Lower lobe of right lung (tissue), 2 donors: ENCODE measurements at regions not wholly inside any gene's neighbourhood (a gene's known extent, or its start where the extent isn't known, plus 50 kb on each side); places are given as distances from the start of the nearest gene placed in this dataset.

Experiments
- ATAC-seq, 2 donors: fragments of 200-7000 bp; cut with Tn5 transposase; one replicate each; pipeline ENCODE4 v1.9.1; 2020 to 2022; ENCODE audit warnings: mild to moderate bottlenecking in 2 of 2, moderate library complexity in 2 of 2
- DNase-seq: peaks from one replicate; pipeline ENCODE4 v3.0.0-alpha.2; 2020
- H3K27ac ChIP-seq: fragments of 200-600 bp; one replicate; pipeline ENCODE4 v1.8.0; 2022
- H3K27me3 ChIP-seq: fragments of 200-600 bp; one replicate; pipeline ENCODE4 v1.8.0; 2022; ENCODE audit warnings: low read depth
- H3K36me3 ChIP-seq: fragments of 200-600 bp; one replicate; pipeline ENCODE4 v1.8.0; 2022; ENCODE audit warnings: mild to moderate bottlenecking
- H3K4me1 ChIP-seq: fragments of 200-600 bp; one replicate; pipeline ENCODE4 v1.8.0; 2022
- H3K4me3 ChIP-seq: fragments of 200-600 bp; one replicate; pipeline ENCODE4 v1.8.0; 2022; ENCODE audit warnings: mild to moderate bottlenecking
- H3K9me3 ChIP-seq: fragments of 200-600 bp; one replicate; pipeline ENCODE4 v1.8.0; 2022
- CTCF ChIP-seq: fragments of 200-600 bp; IDR thresholded peaks from one replicate; pipeline ENCODE4 v1.8.0; 2022; ENCODE audit warnings: antibody characterized with exemption, mild to moderate bottlenecking
- intact Hi-C: fragments of 100-400 bp; cut with DNase I; formaldehyde crosslinking; loops from one replicate; pipeline ENCODE4 v1.11.0; 2022
- donor health status: DM: no; HTN: yes; CAD: no; lungs with severe emphysema.

- Histone ChIP-seq H3K27me3 (no peaks in the 10 kb centered on the region), H3K27ac (no peak overlapping the region), H3K4me1 (no peaks in the 10 kb centered on the region), H3K9me3 (no peaks in the 10 kb centered on the region), H3K4me3 (no peak overlapping the region), H3K36me3 (no peaks in the 10 kb centered on the region)
- intact Hi-C loops: no loop called here
- ATAC-seq (no peak), DNase-seq (no peak)
- TF ChIP-seq CTCF: no peak
Observed at GRCh38 chr9:81080900-81081299, 608.4 kb downstream of the TLE1 start.

GRCh38 chr9:81080185-81080584, 609.2 kb downstream of the TLE1 start:
- intact Hi-C loops: no loop called here
- no peak for ATAC-seq
- Histone ChIP-seq H3K4me3 (no peak overlapping the region), H3K36me3 (no peaks in the 10 kb centered on the region), H3K4me1 (no peaks in the 10 kb centered on the region), H3K27me3 (no peaks in the 10 kb centered on the region), H3K27ac (no peak overlapping the region), H3K9me3 (no peaks in the 10 kb centered on the region)
- TF ChIP-seq CTCF: no peak
- no peak for DNase-seq

DNA sequence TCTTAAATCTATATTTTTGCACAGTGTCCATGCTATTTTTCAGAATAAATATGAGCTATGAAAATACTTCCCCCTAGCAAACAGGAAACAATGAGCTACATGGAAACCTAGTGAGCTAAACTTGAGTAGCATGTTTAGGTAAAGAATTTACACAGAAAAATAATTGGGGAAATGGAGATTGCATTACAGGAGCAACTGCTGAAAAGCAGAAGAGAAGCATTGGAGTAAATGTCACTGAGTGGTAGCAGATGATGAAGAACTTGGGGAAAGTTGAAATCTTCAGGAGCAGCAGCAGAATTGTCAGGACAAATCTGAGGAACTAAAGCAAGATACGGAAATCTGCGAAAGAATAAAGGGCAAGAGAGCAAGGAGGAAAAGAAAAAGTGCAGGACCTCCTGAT, 610.3 kb downstream of the TLE1 start:
- TF ChIP-seq CTCF: no peak
- ATAC-seq: peak; percentile 17 to 37
- Histone ChIP-seq H3K27me3 (no peaks in the 10 kb centered on the region), H3K36me3 (no peaks in the 10 kb centered on the region), H3K27ac (no peak overlapping the region), H3K4me3 (no peak overlapping the region), H3K4me1 (no peaks in the 10 kb centered on the region), H3K9me3 (no peaks in the 10 kb centered on the region)
- DNase-seq: no peak
- intact Hi-C loops: no loop called here

DNA sequence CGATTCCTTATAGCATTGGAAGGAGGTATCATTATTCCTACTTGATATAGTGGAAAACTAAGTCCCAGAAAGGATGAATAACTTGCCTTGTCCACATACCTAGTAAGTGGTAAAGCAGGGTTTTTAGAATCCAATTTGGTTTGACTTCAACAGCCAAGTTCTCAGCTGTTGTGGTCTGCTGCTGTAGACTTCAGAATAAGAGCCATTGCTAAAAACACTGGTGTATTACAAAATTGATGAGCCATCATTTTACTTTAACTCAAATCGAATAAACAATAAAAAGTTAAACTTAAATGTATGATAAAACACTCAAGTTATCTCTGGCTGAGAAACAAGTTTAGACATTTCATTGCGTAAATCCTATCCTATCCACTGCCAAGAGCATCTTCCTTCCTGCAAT, 610.8 kb downstream of the TLE1 start:
- H3K27ac ChIP-seq: no peak overlapping the region
- no peaks in the 10 kb centered on the region for H3K36me3 ChIP-seq
- ATAC-seq (no peak), DNase-seq (no peak)
- no peak overlapping the region for H3K4me3 ChIP-seq
- no peaks in the 10 kb centered on the region for H3K9me3 ChIP-seq
- no peak for TF ChIP-seq CTCF
- intact Hi-C loops: no loop called here
- H3K27me3 ChIP-seq: no peaks in the 10 kb centered on the region
- H3K4me1 ChIP-seq: no peaks in the 10 kb centered on the region

DNA sequence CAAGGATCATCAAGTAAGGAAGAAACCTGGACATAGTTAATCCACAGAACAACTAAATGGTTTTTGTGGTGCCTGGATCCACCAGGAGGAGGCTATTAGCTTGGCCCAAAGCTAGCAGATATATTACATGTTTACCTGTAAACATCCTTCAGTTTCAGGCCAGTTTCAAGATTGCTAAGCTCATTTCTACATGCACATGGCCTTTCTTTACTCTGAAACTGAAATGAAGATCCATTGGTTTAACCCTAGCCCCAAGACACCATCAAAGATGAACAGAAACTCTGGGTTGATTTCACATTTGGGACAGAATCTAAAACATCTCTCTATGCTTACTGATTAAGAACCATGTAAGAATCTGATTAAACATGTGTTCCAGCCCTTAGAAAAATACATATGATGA, 611.8 kb downstream of the TLE1 start:
- Histone ChIP-seq H3K9me3 (no peaks in the 10 kb centered on the region), H3K27ac (no peak overlapping the region), H3K27me3 (no peaks in the 10 kb centered on the region), H3K4me1 (no peaks in the 10 kb centered on the region), H3K4me3 (no peak overlapping the region), H3K36me3 (no peaks in the 10 kb centered on the region)
- DNase-seq (no peak), ATAC-seq (no peak)
- intact Hi-C loops: no loop called here
- TF ChIP-seq CTCF: no peak

DNA sequence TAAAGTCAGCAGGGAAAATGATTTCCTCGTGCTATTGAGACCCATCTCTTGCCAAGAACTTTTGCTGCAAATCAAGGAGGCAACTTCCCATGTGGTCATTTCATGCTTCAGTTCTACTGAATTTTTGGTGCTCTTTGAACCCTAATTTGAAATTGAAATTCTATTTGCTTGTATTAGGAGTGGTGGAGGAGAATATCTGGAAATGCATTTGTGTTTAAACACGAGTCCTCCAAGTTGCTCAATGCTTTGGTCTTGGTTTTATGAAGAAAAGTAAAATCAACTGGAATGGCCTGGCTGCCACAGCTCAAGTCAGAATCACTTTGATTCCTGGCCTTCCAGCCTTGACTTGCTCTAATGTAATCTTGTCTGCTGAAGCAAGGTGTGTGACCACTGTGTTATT, 613.2 kb downstream of the TLE1 start:
- H3K27me3 ChIP-seq: no peaks in the 10 kb centered on the region
- no peak for ATAC-seq
- H3K36me3 ChIP-seq: no peaks in the 10 kb centered on the region
- H3K9me3 ChIP-seq: no peaks in the 10 kb centered on the region
- DNase-seq: no peak
- H3K27ac ChIP-seq: no peak overlapping the region
- no peak overlapping the region for H3K4me3 ChIP-seq
- TF ChIP-seq CTCF: no peak
- H3K4me1 ChIP-seq: no peaks in the 10 kb centered on the region
- intact Hi-C loops: no loop called here
